NCI-H1417 treated with DMSO at 0.1 percent for 48 hours (cell line): ENCODE measurements at regions not wholly inside any gene's neighbourhood (a gene's known extent, or its start where the extent isn't known, plus 50 kb on each side); places are given as distances from the start of the nearest gene placed in this dataset.
"Not testable (repeated sequence)": the region's sequence is repeated elsewhere in the genome, so short reads cannot be mapped to it uniquely, and the experiment has no call there.

Experiments
- DNase-seq: peaks from one replicate; lab custom pipeline; 2025; lab: John Stamatoyannopoulos, UW

DNA sequence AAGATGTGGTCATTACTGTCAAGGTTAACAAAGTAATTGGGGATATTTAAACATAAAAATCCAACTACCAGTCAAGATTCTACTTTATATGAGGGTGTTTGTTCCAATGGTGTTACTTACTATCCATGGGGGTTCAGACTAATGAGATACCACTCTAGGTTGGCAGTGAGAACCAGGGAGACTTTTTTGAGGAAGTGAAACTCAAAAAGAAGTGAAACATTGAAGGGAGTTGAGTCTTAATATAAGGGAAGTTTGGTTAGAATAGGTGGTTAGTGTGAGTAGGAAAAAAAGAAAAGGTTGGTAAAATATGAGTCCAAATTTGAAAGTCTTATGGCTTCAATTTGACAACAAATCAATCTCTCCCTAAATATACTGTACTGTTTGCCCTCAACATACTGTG, 123.6 kb upstream of the ANK3 start:
- DNase-seq: no peak

DNA sequence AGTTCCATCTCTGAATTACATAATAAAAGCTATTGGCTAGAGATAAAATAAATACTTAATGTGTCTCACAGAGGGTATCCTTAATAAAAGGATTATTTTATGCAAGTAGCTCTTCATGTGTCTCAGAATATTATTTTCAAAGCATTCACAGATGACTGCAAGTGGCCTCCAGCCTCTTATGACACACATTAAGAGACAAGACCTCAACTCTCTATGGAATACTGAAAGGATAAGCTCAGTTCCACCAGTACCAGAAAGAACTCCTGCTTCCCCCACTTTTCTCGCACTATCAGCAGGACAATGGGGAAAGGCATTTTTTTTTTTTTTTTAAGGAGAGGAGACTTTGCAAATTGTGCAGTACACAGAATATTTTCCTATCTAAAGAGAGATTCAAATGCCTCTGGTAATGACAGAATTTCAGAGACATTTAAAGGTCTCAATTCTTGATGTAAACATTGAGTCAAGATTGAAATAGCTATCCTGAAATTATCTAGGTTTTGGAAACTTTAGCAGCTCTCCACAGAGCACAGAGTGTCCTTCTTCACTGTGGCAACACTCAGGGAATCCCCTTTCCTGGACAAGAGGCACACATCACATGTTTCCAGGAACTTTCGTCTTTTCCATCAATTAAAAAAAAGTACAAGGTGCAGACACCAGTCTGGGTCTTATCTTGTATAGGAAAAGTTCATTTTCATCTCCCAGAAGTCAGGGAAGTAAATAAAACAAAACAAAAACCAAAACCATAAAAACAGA, 122.0 kb upstream of the ANK3 start:
- DNase-seq: no peak

DNA sequence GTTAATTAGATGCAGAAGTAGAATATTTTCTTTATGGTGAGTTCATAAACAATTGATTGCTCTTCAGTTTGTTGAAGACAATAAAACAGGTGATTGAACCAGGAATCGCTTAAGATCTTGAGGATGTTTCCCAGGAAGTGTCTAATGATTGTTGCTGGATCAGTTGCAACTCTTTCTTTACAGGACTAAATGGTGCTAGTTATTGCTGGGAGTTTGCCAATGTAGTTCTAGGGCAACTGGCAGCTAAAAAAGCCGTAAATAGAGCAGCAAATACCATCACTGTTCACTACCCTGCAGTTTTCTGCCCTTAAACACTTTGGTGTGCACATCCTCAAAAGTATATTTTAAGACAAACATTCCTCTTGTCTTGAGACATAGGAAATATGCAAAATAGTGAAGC, 119.2 kb upstream of the ANK3 start:
- DNase-seq: no peak

DNA sequence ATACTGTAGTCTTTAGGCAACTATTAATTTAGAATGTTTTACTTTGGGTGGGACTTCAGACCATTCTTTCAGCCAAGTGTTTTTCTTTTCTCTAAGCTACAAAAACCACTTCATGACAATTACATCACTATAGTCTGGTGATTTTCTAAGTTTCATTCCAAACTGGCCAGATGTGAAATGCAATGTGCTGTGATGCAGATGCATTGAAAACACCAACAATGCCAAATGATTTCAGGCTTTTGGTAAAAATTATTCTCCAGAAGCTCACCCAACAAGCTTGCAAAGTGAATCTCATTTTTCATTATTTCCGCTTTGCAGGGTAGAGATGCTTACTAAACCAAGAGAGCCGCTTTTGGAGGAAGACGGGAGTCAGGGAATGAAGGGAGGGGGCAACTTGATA, 118.4 kb upstream of the ANK3 start:
- no peak for DNase-seq

DNA sequence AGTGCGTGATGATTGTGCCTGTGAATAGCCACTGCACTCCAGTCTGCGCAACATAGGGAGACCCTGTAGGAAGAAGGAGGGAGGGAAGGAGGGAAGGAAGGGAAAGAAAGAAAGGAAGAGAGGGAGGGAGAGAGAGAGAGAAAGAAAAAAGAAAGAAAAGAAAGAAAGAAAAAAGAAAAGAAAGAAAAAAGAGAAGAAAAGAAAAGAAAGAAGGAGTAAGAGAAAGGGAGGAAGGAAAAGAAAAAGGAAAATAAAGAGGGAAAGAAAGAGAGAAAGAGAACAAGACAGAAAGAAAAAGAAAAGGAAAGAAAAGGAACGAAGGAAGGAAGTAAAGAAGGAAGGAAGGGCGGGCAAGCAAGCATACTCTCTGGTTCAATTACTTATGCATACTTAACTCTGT, 112.9 kb upstream of the ANK3 start:
- no peak for DNase-seq

DNA sequence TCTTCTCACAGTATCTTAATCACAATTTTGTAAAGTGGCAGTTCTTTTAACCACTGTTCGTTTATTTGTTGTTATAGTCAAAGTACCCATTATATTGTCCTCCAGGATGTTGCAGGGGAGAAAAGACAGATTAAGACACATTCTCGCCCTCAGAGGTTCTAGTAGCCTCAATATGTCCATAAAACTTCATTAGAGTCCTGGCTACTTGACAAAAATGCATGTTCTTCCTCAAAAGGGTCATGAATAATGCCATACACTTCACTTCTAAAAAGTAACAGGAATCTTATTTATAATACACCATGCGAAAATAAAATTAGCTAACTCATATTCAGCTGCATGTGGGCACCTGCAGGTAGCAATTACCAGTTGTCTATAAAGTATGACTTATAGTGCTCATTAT, 109.3 kb upstream of the ANK3 start:
- no peak for DNase-seq

DNA sequence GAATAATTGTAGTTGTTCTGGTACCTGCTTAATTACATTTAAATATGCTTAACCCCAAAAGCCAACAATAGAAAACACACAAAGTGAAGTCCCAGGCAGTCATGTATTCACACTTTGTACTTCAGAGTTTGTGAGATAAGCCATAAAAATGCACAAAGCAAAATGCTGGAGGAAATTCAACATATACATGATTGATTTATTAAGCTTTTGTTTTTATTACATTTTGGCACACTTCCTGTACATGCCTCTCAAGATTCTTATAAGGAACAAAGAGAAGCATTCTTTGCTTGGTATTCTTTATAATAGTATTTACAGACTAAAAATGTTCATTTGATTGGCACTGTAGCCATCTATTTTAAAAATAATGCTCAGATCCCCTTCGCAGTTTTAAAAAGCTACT, 107.7 kb upstream of the ANK3 start:
- no peak for DNase-seq

DNA sequence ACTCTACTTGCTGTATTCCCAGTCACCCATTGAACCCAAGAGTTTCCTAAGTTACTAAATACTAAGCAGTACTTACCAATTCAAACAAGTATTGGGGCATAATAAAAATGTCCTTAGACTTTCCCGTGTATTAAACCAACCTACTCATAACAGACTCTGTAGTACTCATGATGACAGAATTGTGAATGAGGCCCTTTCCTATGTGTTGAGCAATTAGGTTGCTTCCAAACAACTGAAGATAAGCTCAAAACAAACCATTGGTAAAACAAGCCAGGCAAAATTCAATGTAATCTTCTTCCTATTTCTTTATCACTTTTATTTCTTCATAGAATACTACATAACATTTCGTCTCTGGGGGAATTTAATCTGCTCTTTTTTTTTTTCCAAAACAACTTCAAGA, 106.5 kb upstream of the ANK3 start:
- no peak for DNase-seq

DNA sequence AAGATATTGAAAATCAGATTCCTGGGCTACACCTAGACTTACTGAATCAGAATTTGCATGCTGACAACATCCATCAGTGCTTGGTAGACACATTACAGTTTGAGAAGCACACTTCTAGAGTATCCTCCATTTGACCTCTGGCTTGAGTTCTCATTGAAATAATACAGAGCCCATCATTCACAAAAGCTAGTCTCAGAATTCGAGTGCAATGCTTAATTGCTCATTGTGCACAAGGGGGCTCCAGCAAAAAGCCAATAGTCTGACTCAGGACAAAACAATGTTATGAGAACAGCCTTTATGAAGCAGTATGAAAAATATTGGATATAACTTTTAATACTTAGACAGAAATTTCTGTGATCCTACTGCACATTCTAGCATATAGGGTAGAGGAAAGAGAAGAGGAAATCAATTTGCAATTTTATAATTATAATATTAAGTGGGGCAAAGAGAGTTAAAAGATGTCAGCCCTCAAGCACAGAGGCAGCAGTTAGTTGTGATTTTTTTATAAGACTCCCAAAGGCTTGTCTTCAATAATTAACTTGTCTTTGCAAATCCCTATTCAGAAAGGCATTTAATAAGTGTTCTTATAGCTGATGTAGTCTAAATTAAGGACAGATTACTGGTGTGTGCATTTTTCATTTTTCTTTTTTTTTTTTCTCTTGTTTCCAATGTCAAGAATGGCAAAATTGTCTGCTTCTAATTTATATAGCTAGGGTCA, 105.8 kb upstream of the ANK3 start:
- DNase-seq: no peak

DNA sequence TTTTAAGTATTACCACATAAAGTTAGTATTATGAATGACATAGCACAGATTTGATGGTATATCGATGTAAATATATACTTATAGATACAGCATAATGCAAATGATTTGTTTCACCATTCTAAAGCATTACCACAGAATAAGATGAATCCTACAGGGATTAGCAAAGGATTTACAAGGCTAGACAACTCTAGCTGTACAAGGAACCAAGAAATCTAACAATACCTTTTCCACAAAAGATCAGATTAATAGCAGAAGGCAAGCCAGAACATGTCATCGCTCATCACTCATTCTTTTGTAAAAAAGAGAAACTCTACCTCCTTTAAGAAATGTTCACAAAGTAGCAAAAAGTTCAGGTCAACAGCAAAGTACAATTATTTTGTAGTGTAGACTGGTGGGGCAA, 105.1 kb upstream of the ANK3 start:
- DNase-seq: no peak

DNA sequence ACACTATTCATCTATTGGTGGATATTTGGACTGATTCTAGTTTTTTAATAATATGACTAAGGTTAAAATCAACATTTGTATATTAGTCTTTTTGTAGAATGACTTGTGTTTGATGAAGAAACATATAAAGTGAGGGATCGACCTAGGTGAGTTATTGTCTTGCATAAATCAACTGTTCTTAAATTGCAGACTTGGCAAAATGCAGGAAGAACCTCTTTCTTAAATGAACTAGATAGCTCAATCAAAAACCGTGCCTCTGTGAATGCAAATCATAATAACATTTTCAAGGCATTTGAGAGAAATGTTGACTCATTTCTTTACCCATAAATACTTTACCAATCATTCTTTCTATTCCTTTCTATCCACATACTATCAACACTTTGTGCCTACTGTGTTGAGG, 101.5 kb upstream of the ANK3 start:
- no peak for DNase-seq

DNA sequence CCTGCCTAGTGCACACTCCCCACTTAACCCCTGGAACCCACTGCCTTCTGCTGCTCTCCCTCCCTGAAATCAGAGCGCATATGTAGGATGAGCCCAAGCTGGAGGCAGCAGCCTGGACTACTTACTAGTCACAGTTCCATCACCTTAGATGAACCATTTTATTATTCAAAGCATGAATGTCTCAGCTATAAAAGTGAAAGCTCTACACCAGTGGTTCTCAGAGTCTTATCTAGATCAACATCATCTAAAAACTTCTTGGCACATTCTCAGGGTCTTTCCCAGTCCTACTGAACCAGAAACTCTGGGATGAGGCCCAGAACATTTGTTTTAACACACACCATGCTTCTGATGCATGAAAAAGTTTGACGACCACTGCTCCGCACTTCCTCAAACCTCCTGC, 100.3 kb upstream of the ANK3 start:
- DNase-seq: no peak

DNA sequence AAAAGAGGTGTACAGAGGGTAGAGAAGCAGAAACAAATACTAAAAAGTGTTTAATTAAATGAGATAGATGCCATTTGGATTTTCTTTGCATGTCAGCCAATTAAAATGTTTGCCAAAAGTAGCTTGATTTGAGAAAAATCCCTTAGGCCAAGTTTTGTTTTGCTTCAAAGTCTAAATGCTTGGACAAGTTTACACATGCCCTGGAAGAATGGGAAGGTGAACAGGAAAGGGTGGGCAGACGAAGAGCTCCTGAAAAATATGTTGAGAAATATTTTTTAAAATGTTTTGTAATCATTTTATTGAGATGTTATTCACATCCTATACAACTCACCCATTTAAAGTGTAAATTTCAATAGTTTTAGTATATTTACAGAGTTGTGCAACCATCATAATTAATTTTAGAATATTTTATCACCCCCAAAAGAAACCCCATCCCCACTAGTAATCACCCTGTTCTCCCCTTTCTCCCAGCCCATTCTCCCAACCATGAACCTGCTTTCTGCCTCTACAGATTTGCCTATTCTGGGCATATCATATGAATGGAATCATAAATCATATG, 98.5 kb upstream of the ANK3 start:
- no peak for DNase-seq

DNA sequence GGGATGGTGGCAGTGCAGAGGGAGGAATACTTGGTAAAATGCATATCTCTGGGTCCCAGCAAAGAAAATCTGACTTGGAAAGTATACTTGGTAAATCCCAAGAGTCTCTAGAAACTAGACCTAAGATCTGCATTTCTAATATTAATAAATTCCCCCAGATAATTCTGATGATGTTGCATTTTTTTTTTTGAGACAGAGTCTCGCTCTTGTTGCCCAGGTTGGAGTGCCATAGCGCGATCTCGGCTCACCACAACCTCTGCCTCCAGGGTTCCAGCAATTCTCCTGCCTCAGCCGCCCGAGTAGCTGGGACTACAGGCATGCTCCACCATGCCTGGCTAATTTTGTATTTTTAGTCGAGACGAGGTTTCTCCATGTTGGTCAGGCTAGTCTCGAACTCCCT, 97.9 kb upstream of the ANK3 start:
- DNase-seq: no peak

DNA sequence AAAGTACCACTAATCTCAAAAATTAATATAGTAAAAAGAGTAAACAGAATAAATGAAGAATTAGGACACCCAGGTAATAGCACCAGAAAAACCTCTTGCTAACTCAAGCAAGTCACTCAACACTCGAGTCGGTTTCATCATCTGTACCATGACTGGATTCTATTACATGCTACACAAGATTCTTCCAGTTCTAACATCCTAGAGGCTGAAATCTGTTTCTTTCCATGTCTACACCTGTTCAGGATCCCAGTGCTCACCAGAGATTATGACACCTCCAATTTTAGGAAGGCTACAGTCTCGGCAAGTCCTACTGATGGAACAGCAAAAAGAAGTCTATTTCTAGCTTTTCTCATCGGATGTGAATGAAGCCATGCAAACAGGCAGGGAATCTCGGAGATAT, 95.3 kb upstream of the ANK3 start:
- DNase-seq: no peak

DNA sequence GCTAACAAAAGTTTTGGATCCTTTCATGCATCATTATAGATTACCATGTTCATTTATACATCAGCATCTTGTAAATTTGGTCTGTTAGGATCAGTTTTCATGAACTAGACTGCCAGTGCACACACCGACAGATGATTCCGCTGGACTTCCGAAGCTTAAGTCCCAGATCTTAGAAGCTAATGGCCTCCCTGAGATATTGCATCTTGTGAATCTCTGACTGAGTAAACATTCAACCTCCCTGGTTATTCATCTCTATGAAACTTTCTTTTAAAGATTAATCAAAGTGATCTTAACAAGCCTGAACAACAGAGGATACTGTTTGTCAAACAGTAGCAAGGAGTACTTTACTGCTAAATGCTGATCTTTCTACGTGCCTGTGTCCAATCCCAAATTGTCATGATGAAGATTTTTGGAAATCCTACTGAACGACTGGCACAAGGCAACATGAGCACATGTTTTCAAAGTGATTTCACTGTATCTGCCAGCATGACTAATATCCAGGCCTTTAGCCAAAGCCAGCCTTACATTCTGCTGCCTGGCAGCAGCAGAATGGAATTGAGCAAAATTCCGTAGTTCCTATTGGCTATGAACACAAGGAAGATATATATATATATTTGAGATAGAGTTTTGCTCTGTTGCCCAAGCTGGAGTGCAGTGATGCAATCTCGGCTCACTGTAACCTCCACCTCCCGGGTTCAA, 91.3 kb upstream of the ANK3 start:
- DNase-seq: no peak

DNA sequence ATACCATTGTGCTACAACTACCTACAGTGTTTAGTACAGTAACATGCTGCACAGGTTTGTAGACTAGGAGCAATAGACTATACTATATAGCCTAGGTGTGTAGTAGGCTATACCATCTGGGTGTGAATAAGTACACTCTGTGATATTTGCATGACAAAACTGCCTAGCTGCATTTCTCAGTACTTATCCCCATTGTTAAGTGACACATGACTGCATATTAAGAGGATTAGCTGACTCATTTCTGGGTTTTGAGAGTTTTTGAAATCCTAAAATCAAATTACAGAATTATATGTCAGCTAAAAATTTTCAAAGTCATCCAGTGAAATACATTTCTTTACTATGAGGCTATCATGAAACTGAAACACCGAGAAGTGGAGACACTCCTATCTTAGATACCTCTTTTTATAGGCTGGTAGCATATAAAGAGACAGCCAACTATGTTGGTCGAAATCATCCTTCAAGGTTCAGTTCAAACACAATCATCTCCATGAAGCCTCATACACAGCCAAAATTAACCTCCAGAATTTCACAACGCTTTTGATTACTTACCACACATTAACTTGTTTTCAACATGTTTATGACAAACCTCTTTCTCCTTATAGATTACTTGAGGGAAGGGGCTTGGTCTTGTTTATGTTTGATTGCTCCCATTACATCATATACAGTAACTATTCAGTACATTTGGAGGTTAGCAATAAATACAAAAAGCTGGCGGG, 89.8 kb upstream of the ANK3 start:
- DNase-seq: no peak

DNA sequence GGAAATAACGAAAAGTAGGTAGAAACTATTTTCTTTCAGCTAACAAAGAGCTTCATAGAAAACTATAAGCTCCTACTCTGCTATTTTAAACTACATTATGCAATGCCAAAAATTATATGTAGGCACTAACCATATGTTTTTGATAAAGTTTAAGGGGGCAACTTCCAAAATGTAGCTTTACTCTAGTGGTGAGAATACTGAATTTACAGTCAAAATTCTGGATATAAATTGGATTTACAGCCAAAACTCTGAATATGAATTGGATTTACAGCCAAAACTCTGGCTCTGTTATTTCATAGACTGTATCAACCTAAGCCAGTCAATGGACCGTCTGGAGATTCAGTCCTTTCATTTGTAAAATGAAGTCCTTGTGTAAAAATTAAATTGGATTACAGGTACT, 86.8 kb upstream of the ANK3 start:
- DNase-seq: no peak

DNA sequence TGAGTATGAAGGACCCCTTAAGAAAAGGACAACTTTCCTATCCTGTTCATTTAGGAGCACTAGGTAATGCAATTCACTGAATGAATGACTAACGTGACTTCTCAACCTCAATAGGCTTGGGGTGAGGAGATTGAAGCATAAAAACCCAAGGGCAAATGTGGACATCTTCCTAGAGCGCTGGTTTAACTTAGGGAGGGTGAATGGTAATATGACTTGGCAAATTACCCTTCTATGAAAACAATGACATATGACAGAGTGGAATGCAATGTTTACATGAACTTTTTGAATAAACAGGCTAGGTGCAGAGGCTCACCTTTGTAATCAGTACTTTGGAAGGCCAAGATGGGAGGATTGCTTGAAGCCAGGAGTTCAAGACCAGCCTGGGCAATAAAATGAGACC, 83.9 kb upstream of the ANK3 start:
- DNase-seq: no peak

DNA sequence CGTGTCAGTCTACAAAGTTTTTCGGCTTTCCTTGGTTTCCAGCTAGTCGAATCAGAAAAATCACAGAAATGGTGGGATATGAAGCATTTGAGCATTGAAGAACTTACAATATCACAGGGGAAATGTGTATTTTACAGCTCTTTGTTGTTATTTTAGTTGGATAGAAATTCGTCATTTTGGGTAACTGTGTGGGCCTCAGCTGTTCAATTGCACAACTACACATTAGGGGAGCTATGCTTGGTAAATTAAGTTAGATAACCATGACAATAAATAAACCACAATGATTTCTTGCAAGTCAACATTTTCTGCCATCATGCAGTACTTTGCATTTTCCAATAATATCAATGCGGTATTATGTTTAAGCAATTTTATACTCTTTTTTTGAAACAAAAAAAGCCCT, 80.4 kb upstream of the ANK3 start:
- DNase-seq: no peak

DNA sequence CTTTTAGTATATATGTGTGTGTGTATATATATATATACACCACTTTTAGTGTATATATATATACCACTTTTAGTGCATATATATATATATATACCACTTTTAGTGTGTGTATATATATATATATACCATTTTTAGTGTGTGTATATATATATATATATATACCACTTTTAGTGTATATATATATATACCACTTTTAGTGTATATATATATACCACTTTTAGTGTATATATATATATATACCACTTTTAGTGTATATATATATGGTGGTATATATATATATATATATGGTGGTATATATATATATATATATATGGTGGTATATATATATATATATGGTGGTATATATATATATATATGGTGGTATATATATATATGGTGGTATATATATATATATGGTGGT, 79.5 kb upstream of the ANK3 start:
- not testable (repeated sequence) for DNase-seq

DNA sequence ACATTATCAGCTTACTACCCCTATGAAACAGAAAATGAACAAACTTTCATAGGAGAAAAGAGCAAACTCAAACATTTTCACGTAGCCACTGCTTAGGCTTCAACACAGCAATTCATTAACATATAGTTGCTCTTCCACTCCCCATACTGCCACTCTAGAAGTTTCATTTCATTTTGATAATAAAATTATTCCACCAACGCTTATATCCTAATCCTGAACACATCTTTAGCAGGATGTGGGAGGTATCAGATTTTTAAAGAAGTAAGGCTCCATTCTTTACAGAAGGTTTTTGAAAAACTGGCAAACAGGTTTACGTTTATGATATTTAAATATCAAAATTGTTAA, 77.5 kb upstream of the ANK3 start:
- DNase-seq: no peak
